OCI-LY7 (cell line): ENCODE measurements at regions not wholly inside any gene's neighbourhood (a gene's known extent, or its start where the extent isn't known, plus 50 kb on each side); places are given as distances from the start of the nearest gene placed in this dataset.

Experiments
- BruUV-seq: library from RNA; stranded (reverse); fragments of 400-500 nt; replicated peaks from 2 replicates; lab custom pipeline; 2021; lab: Mats Ljungman, UMichigan
- CTCF ChIA-PET: fragments of 300-600 bp; sonication (Branson Sonifier 250); formaldehyde crosslinking; loops from one replicate; lab custom pipeline; 2022; ENCODE audit warnings: antibody characterized with exemption; ENCODE audit not compliant: unreplicated experiment; lab: Charles Lee
- POLR2A ChIA-PET: fragments of 300-600 bp; sonication (Branson Sonifier 250); formaldehyde crosslinking; loops from one replicate; lab custom pipeline; 2022; ENCODE audit warnings: antibody characterized with exemption; lab: Charles Lee
- DNase-seq: peaks from one replicate; pipeline ENCODE4 v3.0.0-alpha.2; 2015; ENCODE audit warnings: low spot score
- H2AFZ ChIP-seq: fragments of 200-600 bp; sonication (generic), shearing (Covaris generic); 2 replicates; pipeline ENCODE4 v1.6.1; 2014; ENCODE audit warnings: mild to moderate bottlenecking, antibody characterized with exemption, low read length, moderate library complexity
- H3K27ac ChIP-seq: fragments of 200-600 bp; sonication (generic); 2 replicates; pipeline ENCODE4 v1.5.1; 2014; ENCODE audit warnings: mixed run types, low read depth, mild to moderate bottlenecking, moderate library complexity, low read length, inconsistent platforms; ENCODE audit not compliant: poor library complexity, severe bottlenecking
- H3K36me3 ChIP-seq: fragments of 200-600 bp; sonication (generic); 2 replicates; pipeline ENCODE4 v1.6.1; 2014; ENCODE audit warnings: mild to moderate bottlenecking, antibody characterized with exemption, low read length, moderate library complexity, mixed read lengths; ENCODE audit not compliant: insufficient read depth
- H3K4me1 ChIP-seq: fragments of 200-600 bp; sonication (generic); 2 replicates; pipeline ENCODE4 v1.5.1; 2014; ENCODE audit warnings: mild to moderate bottlenecking, low read length; ENCODE audit not compliant: insufficient read depth, poor library complexity, severe bottlenecking
- H3K4me2 ChIP-seq: fragments of 200-600 bp; sonication (generic); 2 replicates; pipeline ENCODE4 v1.6.1; 2014; ENCODE audit warnings: mild to moderate bottlenecking, low read length
- H3K4me3 ChIP-seq: fragments of 200-600 bp; sonication (generic); 2 replicates; pipeline ENCODE4 v1.5.1; 2014; ENCODE audit warnings: mild to moderate bottlenecking, low read depth, low read length; ENCODE audit not compliant: poor library complexity, severe bottlenecking
- H3K79me2 ChIP-seq: fragments of 200-600 bp; sonication (generic); 2 replicates; pipeline ENCODE4 v1.6.1; 2016; ENCODE audit warnings: low read depth, mild to moderate bottlenecking, low read length, moderate library complexity, mixed read lengths; ENCODE audit not compliant: insufficient read depth
- H3K9me2 ChIP-seq: fragments of 200-600 bp; sonication (generic); 2 replicates; pipeline ENCODE4 v1.6.1; 2016; ENCODE audit warnings: mild to moderate bottlenecking, low read length, mixed read lengths; ENCODE audit not compliant: insufficient read depth
- H3K9me3 ChIP-seq: fragments of 200-600 bp; sonication (generic); 2 replicates; pipeline ENCODE4 v1.6.1; 2014; ENCODE audit warnings: mild to moderate bottlenecking, mixed run types, low read length, mixed read lengths
- H4K20me1 ChIP-seq: fragments of 200-600 bp; sonication (generic); 2 replicates; pipeline ENCODE4 v1.6.1; 2014; ENCODE audit warnings: mild to moderate bottlenecking, antibody characterized with exemption, low read length, moderate library complexity, mixed read lengths; ENCODE audit not compliant: insufficient read depth
- CTCF ChIP-seq: fragments of 200-600 bp; sonication (generic); conservative IDR thresholded peaks from 2 replicates; pipeline ENCODE4 v1.5.1; 2014; ENCODE audit warnings: mild to moderate bottlenecking, antibody characterized with exemption, low read length, moderate library complexity, mixed read lengths
- EZH2phosphoT487 ChIP-seq: fragments of 200-600 bp; sonication (generic); IDR thresholded peaks from 2 replicates; pipeline ENCODE4 v1.6.1; 2018; ENCODE audit warnings: low read depth, borderline replicate concordance, mild to moderate bottlenecking, mixed run types, antibody characterized with exemption, low read length, moderate library complexity, mixed read lengths
- intact Hi-C: fragments of 100-400 bp; cut with micrococcal nuclease; formaldehyde crosslinking; loops from one replicate; pipeline ENCODE4 v1.10.0; 2022; ENCODE audit not compliant: unreplicated experiment

GRCh38 chr12:42652048-42652447, 62.5 kb upstream of the PRICKLE1 start:
- CTCF ChIA-PET, result no interaction called here
- no peak for DNase-seq
- Histone ChIP-seq H3K4me3 (no peak overlapping the region), H3K9me2 (no peaks in the 10 kb centered on the region), H3K27ac (no peak overlapping the region), H3K9me3 (no peaks in the 10 kb centered on the region), H4K20me1 (no peaks in the 10 kb centered on the region), H3K36me3 (no peaks in the 10 kb centered on the region), H3K79me2 (no peaks in the 10 kb centered on the region), H3K4me1 (no peaks in the 10 kb centered on the region), H3K4me2 (no peak overlapping the region), H2AFZ (no peak overlapping the region)
- intact Hi-C loops, result no loop called here
- TF ChIP-seq EZH2phosphoT487 (no peak), CTCF (no peak)
- POLR2A ChIA-PET, result no interaction called here
- BruUV-seq, result no TSS peak

GRCh38 chr12:42648061-42648460, 58.5 kb upstream of the PRICKLE1 start:
- Histone ChIP-seq H3K4me1 (no peaks in the 10 kb centered on the region), H3K9me3 (no peaks in the 10 kb centered on the region), H3K4me3 (no peak overlapping the region), H3K9me2 (no peaks in the 10 kb centered on the region), H3K27ac (no peak overlapping the region), H3K4me2 (no peak overlapping the region), H3K36me3 (no peaks in the 10 kb centered on the region), H3K79me2 (no peaks in the 10 kb centered on the region), H2AFZ (no peak overlapping the region), H4K20me1 (no peaks in the 10 kb centered on the region)
- BruUV-seq, result no TSS peak
- intact Hi-C loops, result no loop called here
- TF ChIP-seq EZH2phosphoT487, result no peak
- TF ChIP-seq CTCF, result no peak
- CTCF ChIA-PET, result no interaction called here
- DNase-seq, result no peak
- POLR2A ChIA-PET, result no interaction called here

GRCh38 chr12:42643881-42644579, 54.5 kb upstream of the PRICKLE1 start:
- Histone ChIP-seq H3K4me2 (no peak overlapping the region), H3K36me3 (no peaks in the 10 kb centered on the region), H4K20me1 (no peaks in the 10 kb centered on the region), H3K9me3 (no peaks in the 10 kb centered on the region), H3K4me1 (no peaks in the 10 kb centered on the region), H2AFZ (no peak overlapping the region), H3K9me2 (no peaks in the 10 kb centered on the region), H3K27ac (no peak overlapping the region), H3K4me3 (no peak overlapping the region), H3K79me2 (no peaks in the 10 kb centered on the region)
- POLR2A ChIA-PET, result interaction anchor here (0.9 kb wide), 1 partner anchor 85 kb away, joined by 3 read pairs; no protein-coding TSS in a partner anchor
- no TSS peak for BruUV-seq
- CTCF ChIA-PET, result no interaction called here
- DNase-seq, result no peak
- intact Hi-C loops, result no loop called here
- TF ChIP-seq EZH2phosphoT487 (no peak), CTCF (no peak)
